RWPE2 (cell line): ENCODE measurements at regions not wholly inside any gene's neighbourhood (a gene's known extent, or its start where the extent isn't known, plus 50 kb on each side); places are given as distances from the start of the nearest gene placed in this dataset.

Experiments
- ATAC-seq: fragments of 200-7000 bp; cut with Tn5 transposase; 3 replicates; pipeline ENCODE4 v1.9.1; 2021; ENCODE audit warnings: low read depth
- DNase-seq: peaks from one replicate; pipeline ENCODE4 v3.0.0-alpha.2; 2020; ENCODE audit warnings: low spot score
- H3K27ac ChIP-seq: fragments of 450-650 bp; 2 replicates; pipeline ENCODE4 v1.5.1; 2017; ENCODE audit warnings: mild to moderate bottlenecking; ENCODE audit not compliant: poor library complexity, severe bottlenecking
- H3K27me3 ChIP-seq: fragments of 250-450 bp; sonication (Bioruptor Pico); 2 replicates; pipeline ENCODE4 v1.5.1; 2021; ENCODE audit warnings: mild to moderate bottlenecking, moderate library complexity; ENCODE audit not compliant: insufficient read depth, poor library complexity, severe bottlenecking
- H3K36me3 ChIP-seq: fragments of 250-450 bp; sonication (Bioruptor Pico); 2 replicates; pipeline ENCODE4 v1.5.1; 2020; ENCODE audit warnings: low read depth, mild to moderate bottlenecking, moderate library complexity
- H3K4me1 ChIP-seq: fragments of 250-450 bp; sonication (Bioruptor Pico); 2 replicates; pipeline ENCODE4 v1.5.1; 2021; ENCODE audit warnings: mild to moderate bottlenecking, moderate library complexity; ENCODE audit not compliant: insufficient read depth, poor library complexity, severe bottlenecking
- H3K4me3 ChIP-seq: fragments of 250-450 bp; sonication (Bioruptor Pico); 2 replicates; pipeline ENCODE4 v1.5.1; 2021; ENCODE audit warnings: mild to moderate bottlenecking, moderate library complexity; ENCODE audit not compliant: severe bottlenecking
- H3K9me3 ChIP-seq: fragments of 250-450 bp; sonication (Bioruptor Pico); 2 replicates; pipeline ENCODE4 v1.5.1; 2021; ENCODE audit warnings: mild to moderate bottlenecking, moderate library complexity; ENCODE audit not compliant: severe bottlenecking
- TF ChIP-seq, protein P1 (sequence below): fragments of 450-650 bp; IDR thresholded peaks from one replicate; pipeline ENCODE4 v1.5.1; 2017; ENCODE audit warnings: mild to moderate bottlenecking, moderate library complexity; ENCODE audit not compliant: poor library complexity, severe bottlenecking

DNA sequence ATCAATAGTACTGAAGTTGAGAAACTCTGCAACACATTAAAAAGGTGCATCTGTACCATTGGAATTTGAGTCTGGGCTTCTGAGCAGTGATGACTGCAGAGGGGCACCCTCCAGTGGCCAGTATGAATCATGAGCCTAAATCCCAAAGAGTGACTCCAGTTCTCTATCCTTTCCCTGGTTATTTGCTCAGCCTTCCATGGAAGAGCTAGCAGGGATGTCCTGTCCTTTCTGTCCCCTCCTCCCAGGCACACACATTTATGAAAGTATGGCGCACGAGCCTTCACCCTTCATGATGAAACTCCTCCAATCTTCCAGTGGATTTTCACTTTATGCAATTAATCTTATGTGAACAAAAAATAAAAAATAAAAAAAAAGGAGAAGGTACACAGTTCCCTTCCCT, 81.0 kb downstream of the ESM1 start:
- Histone ChIP-seq H3K27ac (no peak overlapping the region), H3K27me3 (no peaks in the 10 kb centered on the region), H3K4me3 (no peak overlapping the region), H3K9me3 (no peaks in the 10 kb centered on the region), H3K36me3 (no peaks in the 10 kb centered on the region), H3K4me1 (no peaks in the 10 kb centered on the region)
- no peak for DNase-seq
- TF ChIP-seq, protein P1, sequence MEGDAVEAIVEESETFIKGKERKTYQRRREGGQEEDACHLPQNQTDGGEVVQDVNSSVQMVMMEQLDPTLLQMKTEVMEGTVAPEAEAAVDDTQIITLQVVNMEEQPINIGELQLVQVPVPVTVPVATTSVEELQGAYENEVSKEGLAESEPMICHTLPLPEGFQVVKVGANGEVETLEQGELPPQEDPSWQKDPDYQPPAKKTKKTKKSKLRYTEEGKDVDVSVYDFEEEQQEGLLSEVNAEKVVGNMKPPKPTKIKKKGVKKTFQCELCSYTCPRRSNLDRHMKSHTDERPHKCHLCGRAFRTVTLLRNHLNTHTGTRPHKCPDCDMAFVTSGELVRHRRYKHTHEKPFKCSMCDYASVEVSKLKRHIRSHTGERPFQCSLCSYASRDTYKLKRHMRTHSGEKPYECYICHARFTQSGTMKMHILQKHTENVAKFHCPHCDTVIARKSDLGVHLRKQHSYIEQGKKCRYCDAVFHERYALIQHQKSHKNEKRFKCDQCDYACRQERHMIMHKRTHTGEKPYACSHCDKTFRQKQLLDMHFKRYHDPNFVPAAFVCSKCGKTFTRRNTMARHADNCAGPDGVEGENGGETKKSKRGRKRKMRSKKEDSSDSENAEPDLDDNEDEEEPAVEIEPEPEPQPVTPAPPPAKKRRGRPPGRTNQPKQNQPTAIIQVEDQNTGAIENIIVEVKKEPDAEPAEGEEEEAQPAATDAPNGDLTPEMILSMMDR = peak; percentile 76
- ATAC-seq = peak; percentile 76

DNA sequence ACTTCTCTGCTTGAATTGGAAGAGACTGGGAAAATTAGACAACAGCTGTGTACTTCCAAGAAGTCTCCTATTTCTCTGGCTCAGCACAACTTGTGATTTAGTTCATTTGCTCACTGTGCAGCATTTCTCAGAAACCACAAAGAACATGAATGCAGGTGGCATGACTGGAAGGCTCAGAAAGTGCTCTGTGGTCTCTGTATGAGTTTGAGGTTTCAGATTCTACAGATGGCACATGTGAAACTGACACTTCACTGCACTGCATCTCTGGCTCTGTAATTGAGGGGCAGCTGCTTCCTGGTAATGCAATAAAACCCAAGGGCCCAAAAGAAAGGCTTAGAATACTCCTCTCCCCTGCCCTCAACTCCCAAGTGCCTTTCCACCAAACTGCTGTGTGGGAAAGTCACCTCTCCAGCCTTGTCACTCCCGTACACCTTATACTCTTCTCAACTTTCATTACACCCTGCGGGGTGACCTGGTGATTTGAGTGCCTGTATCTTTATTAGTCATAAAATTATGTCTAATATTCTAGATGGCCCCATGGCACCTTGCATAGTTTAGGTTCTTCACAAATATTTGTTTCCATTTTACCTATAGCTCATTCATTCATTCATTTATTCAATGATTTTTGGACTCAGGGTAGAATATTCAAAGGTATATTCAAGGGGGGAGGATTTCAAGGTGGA, 82.5 kb downstream of the ESM1 start:
- H3K9me3 ChIP-seq = no peaks in the 10 kb centered on the region
- no peaks in the 10 kb centered on the region for H3K4me1 ChIP-seq
- H3K36me3 ChIP-seq = no peaks in the 10 kb centered on the region
- no peak overlapping the region for H3K27ac ChIP-seq
- TF ChIP-seq, protein P1 = no peak
- ATAC-seq = no peak
- DNase-seq = no peak
- no peaks in the 10 kb centered on the region for H3K27me3 ChIP-seq
- H3K4me3 ChIP-seq = no peak overlapping the region

DNA sequence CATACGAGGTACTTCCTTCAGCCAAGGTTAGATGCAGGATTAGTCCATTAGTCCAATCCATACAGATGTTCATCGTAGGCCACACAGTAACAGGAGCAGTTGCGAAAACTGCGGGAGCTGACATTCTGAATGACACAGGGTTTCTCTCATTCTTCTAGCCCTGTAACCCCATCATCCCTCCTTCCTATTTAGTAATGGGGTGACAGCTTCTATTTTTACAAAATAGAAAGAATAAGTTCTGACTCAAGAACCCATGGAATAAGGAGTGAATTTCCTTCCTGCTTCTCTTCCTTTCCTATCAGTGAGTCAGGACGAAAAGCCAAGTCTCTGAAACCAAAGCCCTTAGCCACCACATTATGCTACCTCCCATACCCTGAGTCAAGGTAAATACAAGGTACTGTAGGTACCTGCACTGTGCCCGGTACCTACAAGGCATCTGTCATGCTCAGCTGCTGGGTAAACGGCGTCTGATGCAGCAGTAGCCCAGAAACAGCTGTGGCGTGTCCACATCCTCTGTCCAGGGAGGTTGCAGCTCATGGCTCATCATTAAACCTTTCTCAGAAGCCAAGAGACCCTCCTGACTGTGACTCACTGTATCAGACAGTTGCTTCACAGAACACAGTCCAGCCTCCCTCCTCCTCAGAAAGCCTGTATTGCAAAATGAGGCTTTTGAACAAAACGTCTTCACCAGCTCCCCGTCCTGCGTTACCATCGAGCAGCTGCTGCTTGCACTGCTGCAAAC, 84.2 kb downstream of the ESM1 start:
- Histone ChIP-seq H3K4me1 (no peaks in the 10 kb centered on the region), H3K9me3 (no peaks in the 10 kb centered on the region), H3K4me3 (no peak overlapping the region), H3K36me3 (no peaks in the 10 kb centered on the region), H3K27ac (no peak overlapping the region), H3K27me3 (no peaks in the 10 kb centered on the region)
- TF ChIP-seq, protein P1 = no peak
- ATAC-seq (peak; percentile 74), DNase-seq (no peak)

DNA sequence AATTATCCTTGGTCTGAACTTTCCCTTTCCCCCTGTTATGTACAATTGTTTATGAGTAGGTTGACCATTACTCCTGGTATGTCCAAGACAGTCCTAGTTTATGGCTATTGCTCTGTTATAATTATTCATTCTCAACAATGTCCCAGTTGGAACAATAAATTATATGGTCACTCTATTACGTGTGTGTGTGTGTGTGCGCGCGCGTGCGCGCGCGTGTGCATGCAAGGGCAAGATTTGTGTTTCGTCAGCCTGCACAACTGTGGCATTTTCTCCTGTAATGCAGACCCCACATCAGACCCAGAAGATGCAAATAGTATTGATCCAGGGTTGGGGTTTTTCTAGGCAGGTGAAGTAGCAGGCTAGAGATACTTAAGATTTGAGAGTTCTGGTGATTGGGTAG, 88.4 kb downstream of the ESM1 start:
- DNase-seq (no peak), ATAC-seq (no peak)
- no peaks in the 10 kb centered on the region for H3K27me3 ChIP-seq
- H3K36me3 ChIP-seq = no peaks in the 10 kb centered on the region
- no peak overlapping the region for H3K4me3 ChIP-seq
- no peak overlapping the region for H3K27ac ChIP-seq
- H3K4me1 ChIP-seq = no peaks in the 10 kb centered on the region
- no peaks in the 10 kb centered on the region for H3K9me3 ChIP-seq
- TF ChIP-seq, protein P1 = no peak

DNA sequence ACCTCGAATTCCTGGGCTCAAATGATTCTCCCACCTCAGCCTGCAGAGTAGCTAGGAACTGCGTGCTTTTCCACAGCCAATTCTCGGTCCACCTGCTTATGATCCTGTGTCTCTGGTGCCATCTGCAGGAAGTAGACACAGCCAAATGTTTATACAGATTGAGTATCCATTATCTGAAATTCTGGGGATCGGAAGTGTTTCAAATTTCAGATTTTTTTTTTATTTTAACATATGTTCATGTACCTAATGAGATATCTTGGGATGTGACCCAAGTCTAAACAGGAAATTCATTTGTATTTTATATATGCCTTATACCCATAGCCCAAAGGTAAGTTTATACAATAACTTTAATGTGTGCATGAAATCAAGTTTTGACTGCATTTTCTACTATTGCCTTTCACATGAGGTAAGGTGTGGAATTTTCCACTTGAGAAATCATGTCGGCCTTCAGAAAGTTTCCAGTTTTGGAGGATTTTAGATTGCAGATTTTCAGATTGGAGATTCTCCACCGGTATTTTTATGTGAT, 89.5 kb downstream of the ESM1 start:
- no peaks in the 10 kb centered on the region for H3K36me3 ChIP-seq
- no peaks in the 10 kb centered on the region for H3K27me3 ChIP-seq
- DNase-seq (no peak), ATAC-seq (peak; percentile 81)
- H3K9me3 ChIP-seq = no peaks in the 10 kb centered on the region
- H3K4me1 ChIP-seq = no peaks in the 10 kb centered on the region
- H3K27ac ChIP-seq = no peak overlapping the region
- TF ChIP-seq, protein P1 = peak; percentile 92
- no peak overlapping the region for H3K4me3 ChIP-seq
